ENCODE measurements at regions not wholly inside any gene's neighbourhood (a gene's known extent, or its start where the extent isn't known, plus 50 kb on each side); places are given as distances from the start of the nearest gene placed in this dataset.

DNA sequence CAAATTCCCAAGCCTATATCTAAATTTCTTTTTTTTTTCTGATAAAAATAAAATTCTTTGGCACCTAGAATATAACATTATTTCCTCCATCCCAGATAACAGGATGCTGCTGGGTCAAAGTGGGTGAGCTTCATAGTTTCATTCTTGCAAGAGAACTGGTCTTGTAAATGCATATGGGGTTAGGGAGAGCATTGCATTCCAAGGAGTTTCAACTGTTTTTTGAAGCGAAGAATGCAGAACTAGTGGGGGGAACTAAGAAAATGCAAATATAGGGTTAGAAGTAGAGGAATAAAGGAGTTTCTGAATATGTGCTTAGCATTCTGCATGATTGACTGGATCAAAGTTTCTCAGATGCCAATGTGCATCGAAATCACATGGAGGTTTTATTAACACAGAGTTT lies 347.2 kb upstream of the XYLT1 start:
- Histone ChIP-seq H3K4me1 (ENCODE audit: low read length) (no peaks in the 10 kb centered on the region), H3K9ac (ENCODE audit: low read length) (no peak overlapping the region), H3K36me3 (replicated peaks; ENCODE audit: insufficient read depth, low read length) (no peaks in the 10 kb centered on the region), H2AFZ (ENCODE audit: low read length) (no peak overlapping the region), H3F3A (ENCODE audit: insufficient read depth, low read length) (no peaks in the 10 kb centered on the region), H3K9me2 (replicated peaks; ENCODE audit: insufficient read depth, low read length) (no peaks in the 10 kb centered on the region), H3K4me3 (ENCODE audit: low read length) (no peak overlapping the region), H4K20me1 (ENCODE audit: insufficient read depth, low read length) (no peaks in the 10 kb centered on the region), H3K27ac (ENCODE audit: low read length) (no peak overlapping the region), H3K4me2 (ENCODE audit: low read depth, low read length) (no peak overlapping the region), H3K79me2 (ENCODE audit: low read length) (no peaks in the 10 kb centered on the region), H3K27me3 (replicated peaks; ENCODE audit: insufficient read depth, low read length) (no peaks in the 10 kb centered on the region), H3K9me3 (replicated peaks; ENCODE audit: insufficient read depth, low read length) (no peaks in the 10 kb centered on the region)
- DNase-seq, result no peak
- TF ChIP-seq, protein P1, sequence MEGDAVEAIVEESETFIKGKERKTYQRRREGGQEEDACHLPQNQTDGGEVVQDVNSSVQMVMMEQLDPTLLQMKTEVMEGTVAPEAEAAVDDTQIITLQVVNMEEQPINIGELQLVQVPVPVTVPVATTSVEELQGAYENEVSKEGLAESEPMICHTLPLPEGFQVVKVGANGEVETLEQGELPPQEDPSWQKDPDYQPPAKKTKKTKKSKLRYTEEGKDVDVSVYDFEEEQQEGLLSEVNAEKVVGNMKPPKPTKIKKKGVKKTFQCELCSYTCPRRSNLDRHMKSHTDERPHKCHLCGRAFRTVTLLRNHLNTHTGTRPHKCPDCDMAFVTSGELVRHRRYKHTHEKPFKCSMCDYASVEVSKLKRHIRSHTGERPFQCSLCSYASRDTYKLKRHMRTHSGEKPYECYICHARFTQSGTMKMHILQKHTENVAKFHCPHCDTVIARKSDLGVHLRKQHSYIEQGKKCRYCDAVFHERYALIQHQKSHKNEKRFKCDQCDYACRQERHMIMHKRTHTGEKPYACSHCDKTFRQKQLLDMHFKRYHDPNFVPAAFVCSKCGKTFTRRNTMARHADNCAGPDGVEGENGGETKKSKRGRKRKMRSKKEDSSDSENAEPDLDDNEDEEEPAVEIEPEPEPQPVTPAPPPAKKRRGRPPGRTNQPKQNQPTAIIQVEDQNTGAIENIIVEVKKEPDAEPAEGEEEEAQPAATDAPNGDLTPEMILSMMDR (IDR thresholded peaks at IDR 0.05; ENCODE audit: low read length), result no peak
- TF ChIP-seq EZH2 (optimal IDR thresholded peaks at IDR 0.05; ENCODE audit: low read depth, low read length) (no peak), EZH2phosphoT487 (IDR thresholded peaks at IDR 0.05; ENCODE audit: low read length) (no peak)

DNA sequence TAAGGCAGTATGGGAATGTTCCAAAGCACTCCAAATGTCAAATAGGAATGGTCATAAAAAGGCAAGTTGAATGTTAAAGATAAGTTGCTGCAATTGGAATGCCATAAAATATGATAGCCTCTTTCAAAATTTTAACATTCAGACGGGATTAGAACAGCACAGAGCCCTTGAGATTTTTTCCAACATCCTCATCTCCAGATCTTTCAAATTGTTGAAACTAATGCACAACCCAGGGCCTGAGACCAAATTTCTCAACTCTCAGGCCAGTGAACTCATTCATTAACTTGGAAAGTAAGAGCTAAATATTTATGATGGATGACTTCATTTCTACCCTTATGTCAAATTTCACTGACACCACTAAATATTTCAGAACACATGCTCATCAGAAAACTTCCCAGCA lies 346.5 kb upstream of the XYLT1 start:
- no peak for DNase-seq
- Histone ChIP-seq H3K4me2 (ENCODE audit: low read depth, low read length) (no peak overlapping the region), H3K4me1 (ENCODE audit: low read length) (no peaks in the 10 kb centered on the region), H2AFZ (ENCODE audit: low read length) (no peak overlapping the region), H3K9ac (ENCODE audit: low read length) (no peak overlapping the region), H3K27ac (ENCODE audit: low read length) (no peak overlapping the region), H3F3A (ENCODE audit: insufficient read depth, low read length) (no peaks in the 10 kb centered on the region), H3K4me3 (ENCODE audit: low read length) (no peak overlapping the region), H3K9me3 (replicated peaks; ENCODE audit: insufficient read depth, low read length) (no peaks in the 10 kb centered on the region), H4K20me1 (ENCODE audit: insufficient read depth, low read length) (no peaks in the 10 kb centered on the region), H3K79me2 (ENCODE audit: low read length) (no peaks in the 10 kb centered on the region), H3K36me3 (replicated peaks; ENCODE audit: insufficient read depth, low read length) (no peaks in the 10 kb centered on the region), H3K27me3 (replicated peaks; ENCODE audit: insufficient read depth, low read length) (no peaks in the 10 kb centered on the region), H3K9me2 (replicated peaks; ENCODE audit: insufficient read depth, low read length) (no peaks in the 10 kb centered on the region)
- TF ChIP-seq, protein P1 (IDR thresholded peaks at IDR 0.05; ENCODE audit: low read length), result no peak
- TF ChIP-seq EZH2phosphoT487 (IDR thresholded peaks at IDR 0.05; ENCODE audit: low read length), result no peak
- no peak for TF ChIP-seq EZH2 (optimal IDR thresholded peaks at IDR 0.05; ENCODE audit: low read depth, low read length)

DNA sequence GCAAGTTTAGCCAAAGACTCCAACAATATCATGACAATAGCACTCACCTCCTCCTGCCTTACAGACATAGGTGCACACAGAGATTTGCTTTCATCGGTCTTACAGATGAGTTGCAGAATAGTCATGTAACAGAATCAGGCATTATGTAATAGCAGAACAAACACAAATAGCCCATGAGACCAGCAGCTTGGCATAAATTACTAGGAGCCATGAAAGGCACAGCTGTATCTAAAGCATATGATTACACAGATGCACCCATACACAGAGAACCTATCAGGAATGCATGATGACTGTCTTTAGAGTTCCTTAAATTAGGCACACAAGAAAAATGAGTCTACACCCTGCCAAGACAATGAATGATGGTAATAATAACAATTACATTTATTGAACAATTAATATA lies 342.0 kb upstream of the XYLT1 start:
- H3K79me2 ChIP-seq (ENCODE audit: low read length), result no peaks in the 10 kb centered on the region
- no peak overlapping the region for H3K27ac ChIP-seq (ENCODE audit: low read length)
- no peak for DNase-seq
- TF ChIP-seq EZH2phosphoT487 (IDR thresholded peaks at IDR 0.05; ENCODE audit: low read length) (no peak), EZH2 (optimal IDR thresholded peaks at IDR 0.05; ENCODE audit: low read depth, low read length) (no peak)
- TF ChIP-seq, protein P1 (IDR thresholded peaks at IDR 0.05; ENCODE audit: low read length), result no peak
- no peak overlapping the region for H3K4me2 ChIP-seq (ENCODE audit: low read depth, low read length)
- H3F3A ChIP-seq (ENCODE audit: insufficient read depth, low read length), result no peaks in the 10 kb centered on the region
- no peak overlapping the region for H3K9ac ChIP-seq (ENCODE audit: low read length)
- no peaks in the 10 kb centered on the region for H3K9me3 ChIP-seq (replicated peaks; ENCODE audit: insufficient read depth, low read length)
- no peaks in the 10 kb centered on the region for H3K27me3 ChIP-seq (replicated peaks; ENCODE audit: insufficient read depth, low read length)
- H4K20me1 ChIP-seq (ENCODE audit: insufficient read depth, low read length), result no peaks in the 10 kb centered on the region
- no peak overlapping the region for H3K4me3 ChIP-seq (ENCODE audit: low read length)
- H2AFZ ChIP-seq (ENCODE audit: low read length), result no peak overlapping the region
- no peaks in the 10 kb centered on the region for H3K9me2 ChIP-seq (replicated peaks; ENCODE audit: insufficient read depth, low read length)
- no peaks in the 10 kb centered on the region for H3K4me1 ChIP-seq (ENCODE audit: low read length)
- no peaks in the 10 kb centered on the region for H3K36me3 ChIP-seq (replicated peaks; ENCODE audit: insufficient read depth, low read length)

Data from MM.1S (cell line).